ENCODE measurements at regions not wholly inside any gene's neighbourhood (a gene's known extent, or its start where the extent isn't known, plus 50 kb on each side); places are given as distances from the start of the nearest gene placed in this dataset.
A peak's percentile ranks its signal among the peaks of the same experiment; 100 is the strongest.

- no peak overlapping the region for H3K4me3 ChIP-seq (ENCODE audit: low read depth, low read length)
- TF ChIP-seq, protein P1, sequence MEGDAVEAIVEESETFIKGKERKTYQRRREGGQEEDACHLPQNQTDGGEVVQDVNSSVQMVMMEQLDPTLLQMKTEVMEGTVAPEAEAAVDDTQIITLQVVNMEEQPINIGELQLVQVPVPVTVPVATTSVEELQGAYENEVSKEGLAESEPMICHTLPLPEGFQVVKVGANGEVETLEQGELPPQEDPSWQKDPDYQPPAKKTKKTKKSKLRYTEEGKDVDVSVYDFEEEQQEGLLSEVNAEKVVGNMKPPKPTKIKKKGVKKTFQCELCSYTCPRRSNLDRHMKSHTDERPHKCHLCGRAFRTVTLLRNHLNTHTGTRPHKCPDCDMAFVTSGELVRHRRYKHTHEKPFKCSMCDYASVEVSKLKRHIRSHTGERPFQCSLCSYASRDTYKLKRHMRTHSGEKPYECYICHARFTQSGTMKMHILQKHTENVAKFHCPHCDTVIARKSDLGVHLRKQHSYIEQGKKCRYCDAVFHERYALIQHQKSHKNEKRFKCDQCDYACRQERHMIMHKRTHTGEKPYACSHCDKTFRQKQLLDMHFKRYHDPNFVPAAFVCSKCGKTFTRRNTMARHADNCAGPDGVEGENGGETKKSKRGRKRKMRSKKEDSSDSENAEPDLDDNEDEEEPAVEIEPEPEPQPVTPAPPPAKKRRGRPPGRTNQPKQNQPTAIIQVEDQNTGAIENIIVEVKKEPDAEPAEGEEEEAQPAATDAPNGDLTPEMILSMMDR (IDR thresholded peaks at IDR 0.05; ENCODE audit: borderline replicate concordance, insufficient read depth, low read depth, low read length): no peak
Observed at GRCh38 chr6:8738951-8739350, 303.6 kb upstream of the SLC35B3 start.

DNA sequence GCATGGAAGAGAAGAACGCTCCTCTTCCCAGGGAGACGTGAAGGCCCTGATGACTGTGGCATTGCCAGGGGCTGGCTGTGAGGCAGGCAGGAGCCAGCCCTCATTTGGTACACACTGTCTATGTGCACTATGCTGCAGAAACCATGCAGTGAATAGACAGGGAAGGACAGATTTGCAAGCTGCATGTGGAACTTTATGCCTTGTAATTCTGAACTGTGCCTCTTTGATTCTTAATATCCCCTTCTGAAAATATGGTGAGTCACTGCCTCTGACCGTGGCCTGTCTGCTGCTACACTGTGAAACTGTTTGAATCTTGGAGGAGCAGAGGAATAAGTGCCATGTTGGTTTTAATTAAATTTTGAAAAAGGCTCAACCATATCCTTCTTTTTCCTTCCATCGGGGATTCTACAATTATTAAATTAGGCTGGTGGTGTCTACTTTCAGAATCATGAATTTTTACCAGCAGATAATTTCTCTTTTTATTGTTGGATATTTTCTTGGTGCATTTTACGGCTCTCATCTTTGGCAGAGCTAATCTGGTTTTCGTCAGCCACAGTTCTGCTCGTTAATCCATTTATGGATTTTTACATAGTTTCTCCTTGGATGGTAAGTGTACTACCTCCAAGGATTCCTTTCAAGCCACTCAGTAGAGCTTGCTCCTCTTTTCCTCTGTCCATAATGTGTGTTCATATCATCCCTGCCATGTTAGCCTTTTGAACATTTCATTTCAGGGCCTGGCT is 301.0 kb upstream of the SLC35B3 start:
- TF ChIP-seq, protein P1 (IDR thresholded peaks at IDR 0.05; ENCODE audit: borderline replicate concordance, insufficient read depth, low read depth, low read length): no peak
- no peak overlapping the region for H3K4me3 ChIP-seq (ENCODE audit: low read depth, low read length)

DNA sequence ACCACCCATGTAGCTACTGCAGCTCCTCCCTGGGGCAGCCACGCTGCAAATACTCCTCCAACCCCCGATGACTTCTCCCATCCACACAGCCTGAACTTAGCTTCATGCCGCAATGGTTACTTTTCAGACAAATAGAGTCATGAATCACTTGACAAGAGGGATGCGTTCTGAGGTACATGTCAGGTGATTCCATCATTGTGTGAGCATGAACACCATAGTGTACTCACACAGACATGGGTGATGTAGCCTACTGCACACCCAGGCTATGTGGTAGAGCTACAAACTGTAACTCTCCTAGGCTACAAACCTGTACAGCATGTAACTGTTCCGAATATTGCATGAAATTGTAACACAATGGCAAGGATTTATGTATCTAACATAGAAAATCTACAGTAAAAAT is 298.5 kb upstream of the SLC35B3 start:
- TF ChIP-seq, protein P1 (IDR thresholded peaks at IDR 0.05; ENCODE audit: borderline replicate concordance, insufficient read depth, low read depth, low read length): no peak
- no peak overlapping the region for H3K4me3 ChIP-seq (ENCODE audit: low read depth, low read length)

DNA sequence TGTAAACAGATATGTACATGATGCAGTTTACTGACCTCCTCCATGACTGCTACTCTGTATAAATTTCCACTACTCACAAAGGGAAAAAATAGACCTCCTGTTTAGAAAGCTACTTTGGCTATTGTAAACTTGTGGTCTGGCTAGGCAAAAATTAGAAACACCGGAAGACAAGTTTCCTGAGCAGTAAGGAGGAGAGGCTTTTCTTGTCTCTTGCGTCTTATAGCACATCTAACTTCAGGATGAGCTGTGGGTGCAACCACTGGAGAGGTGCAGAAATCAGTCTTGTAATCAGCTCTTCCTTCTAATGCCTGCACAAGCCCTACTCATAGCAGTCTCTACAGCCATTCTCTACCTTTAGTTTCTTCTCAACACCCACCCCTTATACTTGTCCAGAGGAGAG is 296.5 kb upstream of the SLC35B3 start:
- H3K4me3 ChIP-seq (ENCODE audit: low read depth, low read length): no peak overlapping the region
- TF ChIP-seq, protein P1 (IDR thresholded peaks at IDR 0.05; ENCODE audit: borderline replicate concordance, insufficient read depth, low read depth, low read length): no peak

DNA sequence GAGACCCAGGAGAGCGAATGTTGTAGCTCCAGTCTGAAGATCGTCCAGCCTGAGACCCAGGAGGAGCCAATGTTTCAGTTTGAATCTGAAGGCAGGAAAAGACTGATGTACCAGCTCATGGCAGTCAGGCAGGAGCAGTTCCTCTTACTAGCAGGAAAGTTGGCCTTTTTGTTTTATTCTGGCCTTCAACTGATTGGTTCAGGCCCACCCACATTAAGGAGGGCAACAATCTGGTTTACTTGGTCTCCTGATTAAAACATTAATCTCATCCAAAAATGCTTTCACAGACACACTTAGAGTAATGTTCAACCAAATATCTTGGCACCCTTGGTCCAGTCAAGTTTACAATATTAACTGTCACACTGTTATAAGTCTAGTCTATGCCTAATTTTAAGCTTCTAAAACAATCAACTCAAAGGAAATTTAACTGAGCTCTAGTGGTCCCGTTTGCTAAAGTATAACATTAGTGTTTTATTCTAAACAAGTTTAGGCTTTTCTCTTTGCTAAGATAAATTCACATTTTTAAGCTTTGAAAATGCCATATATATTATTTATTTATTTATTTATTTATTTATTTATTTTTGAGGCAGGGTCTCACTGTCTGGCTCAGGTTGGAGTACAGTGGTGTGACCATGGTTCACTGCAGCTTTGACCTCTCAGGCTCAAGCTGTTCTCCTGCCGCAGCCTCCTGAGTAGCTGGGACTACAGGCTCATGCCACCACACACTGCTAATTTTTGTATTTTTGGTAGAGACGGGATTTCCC is 275.5 kb upstream of the SLC35B3 start:
- no peak overlapping the region for H3K4me3 ChIP-seq (ENCODE audit: low read depth, low read length)
- TF ChIP-seq, protein P1 (IDR thresholded peaks at IDR 0.05; ENCODE audit: borderline replicate concordance, insufficient read depth, low read depth, low read length): no peak

GRCh38 chr6:8707956-8708772 is 272.8 kb upstream of the SLC35B3 start:
- TF ChIP-seq, protein P1 (IDR thresholded peaks at IDR 0.05; ENCODE audit: borderline replicate concordance, insufficient read depth, low read depth, low read length): 0 out of 2 replicates have a peak, but pooled peaks have one; percentile 11

More at GRCh38 chr6:8707956-8708772, 272.8 kb upstream of the SLC35B3 start:
- H3K4me3 ChIP-seq (ENCODE audit: low read depth, low read length): no peak overlapping the region
